Mesenchymal stem cell (in vitro differentiated cells and primary cell): ENCODE measurements at regions not wholly inside any gene's neighbourhood (a gene's known extent, or its start where the extent isn't known, plus 50 kb on each side); places are given as distances from the start of the nearest gene placed in this dataset.

Source experiments
- DNase-seq: peaks from one replicate; pipeline ENCODE4 v3.0.0-alpha.2; 2013
- H2AFZ ChIP-seq: one replicate; pipeline ENCODE4 v1.6.1; 2013; ENCODE audit warnings: low read depth, mild to moderate bottlenecking, control low read depth, inconsistent platforms, low read length, moderate library complexity
- H2AK5ac ChIP-seq: 2 replicates; pipeline ENCODE4 v1.6.1; 2013; ENCODE audit warnings: low read length, moderate library complexity, mild to moderate bottlenecking, inconsistent platforms; ENCODE audit not compliant: severe bottlenecking
- H2BK120ac ChIP-seq: one replicate; pipeline ENCODE4 v1.6.1; 2013; ENCODE audit warnings: low read depth, mild to moderate bottlenecking, inconsistent platforms, low read length, moderate library complexity
- H2BK12ac ChIP-seq, 2 experiments: one replicate each; pipeline ENCODE4 v1.6.1; 2013; ENCODE audit warnings: inconsistent platforms in 2 of 2, low read length in 2 of 2, mild to moderate bottlenecking in 2 of 2, moderate library complexity in 2 of 2, control low read depth in 1 of 2
- H2BK15ac ChIP-seq: one replicate; pipeline ENCODE4 v1.6.1; 2013; ENCODE audit warnings: mild to moderate bottlenecking, low read depth, inconsistent platforms; ENCODE audit not compliant: poor library complexity, severe bottlenecking
- H2BK5ac ChIP-seq: 2 replicates; pipeline ENCODE4 v1.6.1; 2013; ENCODE audit warnings: low read depth, mild to moderate bottlenecking, low read length, control low read depth, inconsistent platforms; ENCODE audit not compliant: poor library complexity, severe bottlenecking
- H3K14ac ChIP-seq, 2 experiments: one replicate each; pipeline ENCODE4 v1.6.1; 2013; ENCODE audit warnings: inconsistent platforms in 2 of 2, low read length in 2 of 2, control low read depth in 1 of 2, mild to moderate bottlenecking in 1 of 2, moderate library complexity in 1 of 2
- H3K18ac ChIP-seq, 2 experiments: one replicate each; pipeline ENCODE4 v1.6.1; 2013; ENCODE audit warnings: inconsistent platforms in 2 of 2, low read length in 2 of 2, control low read depth in 1 of 2, low read depth in 1 of 2, mild to moderate bottlenecking in 1 of 2
- H3K23ac ChIP-seq, 2 experiments: one replicate each; pipeline ENCODE4 v1.6.1; 2013; ENCODE audit warnings: inconsistent platforms in 2 of 2, low read length in 2 of 2, mild to moderate bottlenecking in 2 of 2, moderate library complexity in 2 of 2, control low read depth in 1 of 2
- H3K27ac ChIP-seq: 2 replicates; pipeline ENCODE4 v1.5.1; 2013; ENCODE audit warnings: mild to moderate bottlenecking, moderate library complexity, low read length, control low read depth, inconsistent platforms; ENCODE audit not compliant: poor library complexity, severe bottlenecking
- H3K27me3 ChIP-seq, 2 experiments: 2 replicates each; pipeline versions ENCODE4 v1.6.1 to v1.7.0; 2013; ENCODE audit warnings: low read length in 2 of 2, mild to moderate bottlenecking in 2 of 2, moderate library complexity in 2 of 2, control low read depth in 1 of 2, inconsistent platforms in 1 of 2; ENCODE audit not compliant: control insufficient read depth in 1 of 2, insufficient read depth in 1 of 2
- H3K36me3 ChIP-seq, 2 experiments: 2 replicates each; pipeline versions ENCODE4 v1.6.1 to v1.7.0; 2013; ENCODE audit warnings: low read length in 2 of 2, control low read depth in 1 of 2, inconsistent platforms in 1 of 2, low read depth in 1 of 2, mild to moderate bottlenecking in 1 of 2; ENCODE audit not compliant: insufficient read depth in 2 of 2, control insufficient read depth in 1 of 2
- H3K4ac ChIP-seq, 2 experiments: one replicate each; pipeline ENCODE4 v1.6.1; 2013; ENCODE audit warnings: inconsistent platforms in 2 of 2, low read length in 2 of 2, mild to moderate bottlenecking in 2 of 2, moderate library complexity in 2 of 2, control low read depth in 1 of 2, low read depth in 1 of 2
- H3K4me1 ChIP-seq: 2 replicates; pipeline ENCODE4 v1.6.1; 2013; ENCODE audit warnings: low read depth, low read length, control low read depth; ENCODE audit not compliant: control insufficient read depth, insufficient read depth
- H3K4me2 ChIP-seq: 2 replicates; pipeline ENCODE4 v1.6.1; 2013; ENCODE audit warnings: low read length, mild to moderate bottlenecking, inconsistent platforms; ENCODE audit not compliant: poor library complexity, severe bottlenecking
- H3K4me3 ChIP-seq, 2 experiments: 2 replicates each; pipeline versions ENCODE4 v1.5.1 to v1.7.0; 2013; ENCODE audit warnings: low read length in 2 of 2, mild to moderate bottlenecking in 2 of 2, control low read depth in 1 of 2, low read depth in 1 of 2; ENCODE audit not compliant: insufficient read depth in 1 of 2
- H3K79me1 ChIP-seq: replicated peaks from 2 replicates; pipeline ENCODE4 v1.6.1; 2013; ENCODE audit warnings: mild to moderate bottlenecking, control low read depth, low read length, inconsistent platforms; ENCODE audit not compliant: poor library complexity, severe bottlenecking
- H3K9ac ChIP-seq: 2 replicates; pipeline ENCODE4 v1.7.0; 2013; ENCODE audit warnings: mild to moderate bottlenecking, low read length, moderate library complexity
- H3K9me3 ChIP-seq: 2 replicates; pipeline ENCODE4 v1.7.0; 2013; ENCODE audit warnings: mild to moderate bottlenecking, low read length; ENCODE audit not compliant: control insufficient read depth
- H4K8ac ChIP-seq: one replicate; pipeline ENCODE4 v1.6.1; 2013; ENCODE audit warnings: inconsistent platforms, mild to moderate bottlenecking, low read length, moderate library complexity
- H4K91ac ChIP-seq: one replicate; pipeline ENCODE4 v1.6.1; 2013; ENCODE audit warnings: mild to moderate bottlenecking, low read length, inconsistent platforms
- WGBS: methylation state at CpG from one replicate; pipeline ENCODE4 v1.1.7; 2013; ENCODE audit warnings: mixed read lengths; 5-methylcytosine and 5-hydroxymethylcytosine counted together

- H3K9ac ChIP-seq, result no peak overlapping the region
- H2BK15ac ChIP-seq, result no peak overlapping the region
- H3K9me3 ChIP-seq, result no peaks in the 10 kb centered on the region
- H2BK120ac ChIP-seq, result no peak overlapping the region
- H3K4me1 ChIP-seq, result no peaks in the 10 kb centered on the region
- no peak overlapping the region for H2AK5ac ChIP-seq
- no peak overlapping the region for H3K4me2 ChIP-seq
- H3K79me1 ChIP-seq, result no peaks in the 10 kb centered on the region
- H3K23ac ChIP-seq, result no peak overlapping the region
- no peak overlapping the region for H3K4ac ChIP-seq
- H3K27ac ChIP-seq, result no peak overlapping the region
- no peak overlapping the region for H4K91ac ChIP-seq
- no peak overlapping the region for H2BK5ac ChIP-seq
- 86% methylated on average over 2 of the region's 2 CpGs for WGBS
- H2AFZ ChIP-seq, result no peak overlapping the region
- H3K27me3 ChIP-seq, result no peaks in the 10 kb centered on the region
- H2BK12ac ChIP-seq, result no peak overlapping the region
- no peak overlapping the region for H3K14ac ChIP-seq
- no peaks in the 10 kb centered on the region for H3K36me3 ChIP-seq
- no peak for DNase-seq
- H3K4me3 ChIP-seq, result no peak overlapping the region
- no peak overlapping the region for H4K8ac ChIP-seq
- no peak overlapping the region for H3K18ac ChIP-seq
These were observed 51.4 kb upstream of the CHMP2B start for GRCh38 chr3:87175732-87176131.

DNA sequence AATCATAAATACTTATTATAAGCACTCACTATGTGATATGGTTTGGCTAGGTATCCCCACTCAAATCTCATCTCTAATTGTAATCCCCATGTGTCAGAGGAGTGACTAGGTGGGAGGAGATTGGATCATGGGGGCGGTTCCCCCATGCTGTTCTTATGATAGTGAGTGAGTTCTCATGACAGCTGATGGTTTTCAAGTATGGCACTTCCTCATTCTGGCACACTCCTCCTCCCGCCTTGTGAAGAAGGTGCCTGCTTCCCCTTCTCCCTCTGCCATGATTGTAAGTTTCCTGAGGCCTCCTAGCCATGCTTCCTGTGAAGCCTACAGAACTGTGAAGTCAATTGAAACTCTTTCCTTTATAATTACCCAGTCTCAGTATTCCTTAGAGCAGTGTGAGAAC, 53.3 kb upstream of the CHMP2B start:
- Histone ChIP-seq H4K8ac (no peak overlapping the region), H2BK120ac (no peak overlapping the region), H2BK12ac (no peak overlapping the region), H3K36me3 (no peaks in the 10 kb centered on the region), H2AFZ (no peak overlapping the region), H3K4me1 (no peaks in the 10 kb centered on the region), H2AK5ac (no peak overlapping the region), H3K4me2 (no peak overlapping the region), H3K27ac (no peak overlapping the region), H3K9ac (no peak overlapping the region), H3K18ac (no peak overlapping the region), H3K79me1 (no peaks in the 10 kb centered on the region), H3K27me3 (no peaks in the 10 kb centered on the region), H4K91ac (no peak overlapping the region), H3K23ac (no peak overlapping the region), H2BK15ac (no peak overlapping the region), H2BK5ac (no peak overlapping the region), H3K4ac (no peak overlapping the region), H3K4me3 (no peak overlapping the region), H3K14ac (no peak overlapping the region), H3K9me3 (no peaks in the 10 kb centered on the region)
- WGBS, result 91% methylated on average over 1 of the region's 2 CpGs
- DNase-seq, result no peak

- Histone ChIP-seq H2BK5ac (no peak overlapping the region), H3K9me3 (no peaks in the 10 kb centered on the region), H3K4me3 (no peak overlapping the region), H3K23ac (no peak overlapping the region), H3K36me3 (no peaks in the 10 kb centered on the region), H3K9ac (no peak overlapping the region), H2BK15ac (no peak overlapping the region), H4K91ac (no peak overlapping the region), H3K27me3 (no peaks in the 10 kb centered on the region), H3K79me1 (no peaks in the 10 kb centered on the region), H3K18ac (no peak overlapping the region), H2AFZ (no peak overlapping the region), H2AK5ac (no peak overlapping the region), H3K4ac (no peak overlapping the region), H2BK120ac (no peak overlapping the region), H3K4me2 (no peak overlapping the region), H3K4me1 (no peaks in the 10 kb centered on the region), H3K14ac (no peak overlapping the region), H3K27ac (no peak overlapping the region), H2BK12ac (no peak overlapping the region), H4K8ac (no peak overlapping the region)
- 88% methylated on average over 3 of the region's 3 CpGs for WGBS
- no peak for DNase-seq
These were observed 54.0 kb upstream of the CHMP2B start for GRCh38 chr3:87173071-87173470.

- Histone ChIP-seq H3K79me1 (no peaks in the 10 kb centered on the region), H3K9ac (peak overlapping the region; percentile 85), H3K4me2 (no peak overlapping the region), H3K18ac (no peak overlapping the region), H2AK5ac (no peak overlapping the region), H3K9me3 (no peaks in the 10 kb centered on the region), H4K8ac (no peak overlapping the region), H4K91ac (no peak overlapping the region), H3K27ac (no peak overlapping the region), H3K36me3 (no peaks in the 10 kb centered on the region), H2BK15ac (no peak overlapping the region), H3K4ac (no peak overlapping the region), H3K4me3 (peak overlapping the region in 1 of 2 experiments; percentile 74), H2AFZ (no peak overlapping the region), H3K27me3 (no peaks in the 10 kb centered on the region), H3K23ac (no peak overlapping the region), H2BK12ac (no peak overlapping the region), H2BK120ac (no peak overlapping the region), H3K14ac (no peak overlapping the region), H3K4me1 (no peaks in the 10 kb centered on the region), H2BK5ac (no peak overlapping the region)
- peak; percentile 52 for DNase-seq
- 54% methylated on average over 10 of the region's 11 CpGs for WGBS
These were observed 59.3 kb upstream of the CHMP2B start for GRCh38 chr3:87167628-87168456.
